ENCODE measurements at regions not wholly inside any gene's neighbourhood (a gene's known extent, or its start where the extent isn't known, plus 50 kb on each side); places are given as distances from the start of the nearest gene placed in this dataset.
"Not testable (repeated sequence)": the region's sequence is repeated elsewhere in the genome, so short reads cannot be mapped to it uniquely, and the experiment has no call there.

GRCh38 chr7:101744588-101744987 lies 72.8 kb upstream of the CUX1 start:
- DNase-seq: no peak

- DNase-seq: no peak
Observed at GRCh38 chr7:101746314-101746713, 71.1 kb upstream of the CUX1 start.

DNA sequence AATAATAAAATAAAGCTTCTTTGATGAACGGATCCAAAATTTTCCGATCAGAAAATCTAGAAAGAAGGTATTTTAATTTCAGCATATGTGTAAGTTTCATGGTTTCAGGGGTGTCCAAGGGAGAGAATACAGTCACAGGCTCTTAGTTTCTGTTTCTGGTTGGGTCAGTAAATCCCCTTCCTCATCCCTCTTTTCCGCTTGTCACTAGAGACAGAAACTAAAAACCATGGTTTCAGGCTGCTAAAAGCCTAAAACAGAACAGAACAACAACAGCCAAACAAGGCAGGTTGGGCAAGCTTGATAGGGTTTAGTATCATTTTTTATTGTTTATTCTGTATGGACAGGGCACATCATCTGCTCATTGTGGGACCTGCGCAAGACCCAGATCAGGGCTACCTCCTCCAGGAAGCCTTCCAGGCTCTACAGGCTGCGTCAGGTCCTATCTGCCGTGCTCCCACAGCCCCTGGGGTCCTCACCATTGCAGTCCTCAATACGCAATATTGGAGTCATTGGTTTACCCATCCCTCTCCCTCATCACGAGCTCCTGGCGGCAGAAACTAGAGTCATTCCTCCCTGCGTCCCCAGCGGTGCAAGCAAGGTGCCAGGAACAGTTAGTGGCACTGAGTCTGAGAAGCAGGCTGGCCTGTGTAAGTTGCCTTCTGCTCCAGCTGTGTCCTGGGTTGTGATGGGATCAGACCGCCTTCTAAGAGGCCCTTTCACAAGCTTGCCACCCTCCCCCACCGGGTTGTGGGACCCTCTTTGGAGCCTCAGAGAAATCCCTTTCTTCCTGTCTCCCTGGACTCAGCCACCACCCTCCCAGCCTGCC lies 70.2 kb upstream of the CUX1 start:
- DNase-seq: no peak

DNA sequence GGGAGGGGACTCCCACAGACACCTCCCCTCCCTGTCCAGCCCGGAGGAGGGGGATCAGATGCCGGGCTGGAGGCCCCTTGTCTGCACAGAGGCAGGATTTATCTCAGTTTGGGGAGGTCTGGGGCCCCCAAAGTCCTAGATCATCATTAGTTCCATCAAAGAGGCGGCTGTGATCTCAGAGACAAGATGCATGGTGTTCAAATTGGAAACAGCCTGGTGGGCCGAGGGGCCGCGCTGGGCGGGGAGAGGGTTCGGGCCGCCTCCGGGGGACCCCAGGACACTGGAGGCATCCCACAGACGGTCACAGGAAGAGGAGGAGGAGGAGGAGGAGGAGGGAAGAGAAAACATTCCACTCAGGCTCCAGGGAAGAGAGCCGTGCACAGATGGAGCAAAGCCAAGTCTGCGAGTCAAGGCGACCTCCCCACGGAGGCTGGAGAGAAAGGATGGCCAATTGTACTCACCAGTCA lies 69.5 kb upstream of the CUX1 start:
- no peak for DNase-seq

- DNase-seq: no peak
Observed at GRCh38 chr7:101749891-101750290, 67.5 kb upstream of the CUX1 start.

- DNase-seq: no peak
Observed at GRCh38 chr7:101753316-101753715, 64.1 kb upstream of the CUX1 start.

DNA sequence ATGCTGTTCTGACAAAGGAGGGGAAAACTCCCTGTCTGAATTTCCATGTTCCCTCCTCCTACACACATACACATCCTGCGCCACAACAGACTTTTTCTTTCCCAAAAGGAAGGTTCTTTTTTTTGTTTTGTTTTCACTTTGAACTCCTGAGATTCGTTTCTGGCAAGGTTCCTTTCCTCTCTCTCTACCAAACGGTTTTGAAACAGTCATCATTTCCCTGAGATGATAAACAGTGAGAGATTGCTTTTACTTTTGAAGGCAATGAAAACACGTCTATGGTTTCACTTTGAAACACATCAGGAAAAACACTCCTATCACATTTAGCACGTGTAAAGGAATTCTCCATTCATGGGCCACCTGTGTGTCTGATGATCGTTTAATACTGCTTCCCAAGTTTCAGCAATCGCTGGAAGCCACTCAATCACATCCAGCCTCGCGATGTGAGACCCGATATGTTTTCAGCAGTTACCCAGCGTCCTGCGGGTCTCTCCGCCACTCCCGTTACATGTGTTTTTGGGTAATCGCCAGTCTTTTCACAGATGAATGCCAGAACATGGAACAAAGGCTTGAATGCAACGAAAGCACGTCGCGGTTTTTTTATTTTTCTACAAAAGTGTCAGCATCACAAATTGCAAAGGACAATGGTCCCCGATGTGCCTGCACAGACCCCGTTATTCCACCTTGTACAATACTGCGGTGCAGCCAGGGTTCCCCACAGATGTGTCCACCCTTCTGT lies 62.8 kb upstream of the CUX1 start:
- no peak for DNase-seq

GRCh38 chr7:101757879-101758278 lies 59.5 kb upstream of the CUX1 start:
- DNase-seq: no peak

DNA sequence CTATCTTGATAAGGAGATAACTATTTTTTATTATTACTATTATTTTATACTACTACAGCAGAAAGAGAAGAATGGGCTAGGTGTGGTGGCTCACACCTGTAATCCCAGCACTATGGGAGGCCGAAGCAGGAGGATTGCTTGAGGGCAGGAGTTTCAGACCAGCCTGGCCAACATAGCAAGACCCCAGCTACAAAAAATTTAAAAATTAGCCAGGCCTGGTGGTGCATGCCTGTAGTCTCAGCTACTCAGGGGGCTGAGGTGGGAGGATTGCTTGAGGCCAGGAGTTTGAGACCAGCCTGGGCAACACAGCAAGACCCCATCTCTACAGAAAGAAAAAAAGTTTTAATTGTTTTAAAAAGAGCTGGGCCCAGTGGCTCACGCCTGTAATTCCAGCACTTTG lies 58.9 kb upstream of the CUX1 start:
- DNase-seq: not testable (repeated sequence)

DNA sequence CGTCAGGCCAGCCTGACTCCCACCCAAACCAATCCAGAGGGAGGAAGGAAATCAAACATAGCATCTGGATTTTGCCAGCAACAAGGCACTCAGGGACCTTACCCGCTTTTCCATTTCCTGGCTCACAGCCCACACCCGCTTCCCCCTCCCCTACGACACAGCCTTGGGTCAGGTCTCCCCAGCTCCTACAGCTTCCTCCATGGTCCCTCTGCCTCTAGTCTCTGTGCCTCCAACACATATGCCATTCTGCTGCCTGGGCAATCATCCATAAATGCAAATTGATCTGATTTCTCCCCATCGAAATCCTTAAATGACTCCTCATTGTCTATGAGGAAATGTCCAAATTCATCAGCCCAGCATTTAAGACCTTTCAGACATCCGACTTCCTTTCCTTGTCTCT lies 53.2 kb upstream of the CUX1 start:
- DNase-seq: no peak

DNA sequence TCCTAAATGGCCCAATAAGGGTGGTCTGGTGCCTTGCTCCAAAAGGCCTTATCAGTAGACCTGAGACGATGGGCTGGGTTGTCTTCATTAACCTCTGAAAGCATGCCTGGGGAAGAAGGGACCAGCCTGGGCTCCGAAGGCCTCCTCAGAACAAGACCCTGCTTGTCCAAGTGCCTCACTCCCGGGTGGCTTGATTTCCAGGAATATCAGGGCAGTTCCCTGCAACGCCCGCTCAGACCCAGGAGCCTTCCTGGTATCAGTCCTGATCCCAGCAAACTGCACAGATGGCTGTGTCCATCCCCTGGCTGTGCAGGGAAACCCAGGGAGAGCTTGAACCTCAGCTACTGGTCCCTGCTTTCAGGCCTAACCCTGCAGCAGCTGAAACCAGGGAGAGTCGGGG lies 49.9 kb upstream of the CUX1 start:
- DNase-seq: no peak
